PC-3 (cell line): ENCODE measurements at regions not wholly inside any gene's neighbourhood (a gene's known extent, or its start where the extent isn't known, plus 50 kb on each side); places are given as distances from the start of the nearest gene placed in this dataset.

Experiments used
- CTCF ChIP-seq: fragments of 300-600 bp; sonication (generic); conservative IDR thresholded peaks from 2 replicates; pipeline ENCODE4 v1.5.1; 2017; ENCODE audit warnings: antibody characterized with exemption, low read depth, mild to moderate bottlenecking, low read length
- EZH2phosphoT487 ChIP-seq: fragments of 300-600 bp; sonication (generic); IDR thresholded peaks from 2 replicates; pipeline ENCODE4 v1.6.1; 2018; ENCODE audit warnings: mild to moderate bottlenecking, antibody characterized with exemption, low read length, borderline replicate concordance

- TF ChIP-seq CTCF: no peak
- TF ChIP-seq EZH2phosphoT487: no peak
These were observed 525.4 kb downstream of the CENPC start for GRCh38 chr4:67019686-67020437.
